Pancreas (tissue), 10 donors: ENCODE measurements at regions not wholly inside any gene's neighbourhood (a gene's known extent, or its start where the extent isn't known, plus 50 kb on each side); places are given as distances from the start of the nearest gene placed in this dataset.

ENCODE experiments used
- ATAC-seq, 4 donors: fragments of 200-7000 bp; cut with Tn5 transposase; one replicate each; pipeline versions ENCODE4 v1.8.0 to v1.9.1; 2020; ENCODE audit warnings: mild to moderate bottlenecking in 4 of 4, moderate library complexity in 4 of 4
- DNase-seq, 6 donors: peaks; one replicate each; pipeline ENCODE4 v3.0.0-alpha.2; 2020
- FAIRE-seq: peaks from 2 replicates; lab custom pipeline; 2012; peaks lifted over from hg19 to GRCh38; lab: Jason Lieb, UNC
- H3K27ac ChIP-seq, 4 donors: fragments of 200-600 bp; sonication (generic); 1 replicate in 3 of 4; 2 replicates in 1 of 4; pipeline versions ENCODE4 v1.5.0 to v1.8.0; 2020
- H3K27me3 ChIP-seq, 4 donors: fragments of 200-600 bp; one replicate each; pipeline ENCODE4 v1.8.0; 2021
- H3K36me3 ChIP-seq, 3 donors: fragments of 200-600 bp; sonication (generic) in 1 of 3; one replicate each; pipeline versions ENCODE4 v1.5.0 to v1.8.0; 2020 to 2021
- H3K4me1 ChIP-seq, 3 donors: fragments of 200-600 bp; one replicate each; pipeline ENCODE4 v1.8.0; 2021
- H3K4me3 ChIP-seq, 4 donors: fragments of 200-600 bp; sonication (generic) in 2 of 4; one replicate each; pipeline versions ENCODE4 v1.5.0 to v1.8.0; 2020 to 2021
- H3K9me3 ChIP-seq, 4 donors: fragments of 200-600 bp; one replicate each; pipeline ENCODE4 v1.8.0; 2021
- CTCF ChIP-seq, 4 donors: fragments of 200-600 bp; sonication (generic) in 3 of 4; IDR thresholded peaks; one replicate each; pipeline versions ENCODE4 v1.5.0 to v1.8.0; 2021; ENCODE audit warnings: antibody characterized with exemption in 4 of 4
- WGBS, 2 donors: extraction: QIAGEN DNeasy Blood & Tissue Kit; methylation state at CpG; one replicate each; pipeline ENCODE4 v1.1.7; 2013; 5-methylcytosine and 5-hydroxymethylcytosine counted together
- intact Hi-C, 3 donors: fragments of 100-400 bp; cut with DNase I; formaldehyde crosslinking; loops; one replicate each; pipeline versions ENCODE4 v1.11.1 to v1.14.2; 2022
- donor health status: healthy with polysubstance abuse.
- donor health status: DM: no; HTN: no; CAD: no; lungs with moderate emphysema.
- donor health status: DM: no; HTN: no; CAD: no.
- donor health status: control.
- donor health status: control.
- donor health status: Bipolar disorder and iron deficiency.
- donor health status: DM: yes; HTN: yes; CAD: no.
- donor health status: DM: no; HTN: no; CAD: no.
- donor health status: DM: no; HTN: no; CAD: no.
- donor health status: DM: yes; HTN: yes; CAD: no.

DNA sequence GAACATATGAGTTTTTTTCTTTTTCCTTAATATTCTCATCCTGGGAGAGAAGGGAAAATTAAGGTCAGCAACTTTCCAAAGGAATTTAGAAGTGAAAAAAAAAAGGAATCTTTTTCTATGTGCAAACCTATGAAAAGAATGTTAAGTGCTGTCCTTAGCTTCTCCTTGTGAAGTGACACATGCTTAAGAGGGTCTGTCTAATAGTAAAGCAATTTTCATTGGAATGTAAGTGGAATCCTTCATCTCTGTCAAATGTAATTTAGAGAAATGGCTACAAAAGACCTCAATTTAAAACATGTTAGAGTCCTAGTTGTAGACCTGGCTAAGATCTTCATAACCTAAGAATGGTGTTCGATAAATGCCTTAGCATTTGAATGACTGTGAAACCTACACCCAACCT is 117.4 kb upstream of the EPB41L3 start:
- intact Hi-C loops, result no loop called here
- no peak for DNase-seq
- no peak for TF ChIP-seq CTCF (IDR thresholded peaks at IDR 0.05)
- Histone ChIP-seq H3K27me3 (no peaks in the 10 kb centered on the region), H3K4me1 (no peaks in the 10 kb centered on the region), H3K36me3 (no peaks in the 10 kb centered on the region), H3K9me3 (no peaks in the 10 kb centered on the region), H3K27ac (no peak overlapping the region), H3K4me3 (no peak overlapping the region)
- FAIRE-seq, result no peak
- 68 to 88% methylated on average over 1 of the region's 1 CpG for WGBS, 2 donors
- no peak for ATAC-seq

GRCh38 chr18:5653802-5654201 is 110.0 kb upstream of the EPB41L3 start:
- no peak for ATAC-seq

DNA sequence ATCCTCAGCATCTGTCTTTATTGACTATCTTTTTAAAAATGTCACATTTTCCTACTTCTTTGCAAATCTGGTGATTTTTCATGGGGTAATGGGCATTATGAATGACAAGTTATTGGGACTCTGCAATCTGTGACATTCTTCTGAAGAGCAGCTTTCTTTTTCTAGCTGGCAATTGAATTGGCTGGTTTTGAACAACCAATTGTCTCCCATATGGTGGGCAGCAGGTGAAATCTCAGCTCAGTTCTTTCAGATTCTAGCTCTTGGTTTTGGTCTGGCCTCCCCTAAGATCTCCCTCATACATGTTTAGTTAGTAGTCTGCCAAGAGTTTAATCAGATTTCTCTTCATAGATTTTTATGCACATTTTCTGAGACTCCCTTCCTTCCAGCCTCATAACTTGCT is 107.9 kb upstream of the EPB41L3 start:
- Histone ChIP-seq H3K9me3 (no peaks in the 10 kb centered on the region), H3K4me1 (no peaks in the 10 kb centered on the region), H3K27me3 (no peaks in the 10 kb centered on the region), H3K36me3 (no peaks in the 10 kb centered on the region), H3K27ac (no peak overlapping the region), H3K4me3 (no peak overlapping the region)
- no peak for DNase-seq
- no peak for ATAC-seq
- TF ChIP-seq CTCF (IDR thresholded peaks at IDR 0.05), result no peak
- intact Hi-C loops, result no loop called here
- no peak for FAIRE-seq

More at GRCh38 chr18:5653802-5654201, 110.0 kb upstream of the EPB41L3 start:
- no peak overlapping the region for H3K27ac ChIP-seq
- no peaks in the 10 kb centered on the region for H3K27me3 ChIP-seq
- intact Hi-C loops, result no loop called here
- TF ChIP-seq CTCF (IDR thresholded peaks at IDR 0.05), result no peak
- H3K4me1 ChIP-seq, result no peaks in the 10 kb centered on the region
- 75 to 77% methylated on average over 3 of the region's 3 CpGs for WGBS, 2 donors
- DNase-seq (no peak), FAIRE-seq (no peak)
- H3K9me3 ChIP-seq, result no peaks in the 10 kb centered on the region
- no peaks in the 10 kb centered on the region for H3K36me3 ChIP-seq
- H3K4me3 ChIP-seq, result no peak overlapping the region

GRCh38 chr18:5649439-5649838 is 105.6 kb upstream of the EPB41L3 start:
- DNase-seq (no peak), FAIRE-seq (no peak), ATAC-seq (no peak)
- H3K4me1 ChIP-seq, result no peaks in the 10 kb centered on the region
- 61 to 72% methylated on average over 8 of the region's 8 CpGs for WGBS, 2 donors
- H3K9me3 ChIP-seq, result no peaks in the 10 kb centered on the region
- intact Hi-C loops, result no loop called here
- no peaks in the 10 kb centered on the region for H3K27me3 ChIP-seq
- no peak overlapping the region for H3K27ac ChIP-seq
- no peak overlapping the region for H3K4me3 ChIP-seq
- no peaks in the 10 kb centered on the region for H3K36me3 ChIP-seq
- no peak for TF ChIP-seq CTCF (IDR thresholded peaks at IDR 0.05)

DNA sequence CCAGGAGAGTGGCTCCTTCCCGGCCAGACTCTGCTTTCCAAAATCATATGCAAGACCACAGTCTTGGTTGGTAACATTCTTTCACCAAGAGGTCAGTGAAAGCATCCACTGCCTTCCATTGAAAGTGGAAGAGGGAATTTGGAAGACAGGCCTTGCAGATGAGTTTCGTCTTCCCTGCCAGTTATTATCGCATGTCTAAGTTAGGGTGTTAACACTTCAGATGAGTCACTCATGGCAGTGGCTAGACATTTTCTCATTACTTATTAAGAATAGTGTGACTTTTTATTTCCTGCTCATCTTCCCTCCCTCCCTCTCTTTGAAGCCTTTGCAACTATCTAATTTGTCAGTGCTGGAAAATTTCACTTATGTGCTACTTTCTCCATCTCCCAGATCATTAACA is 102.9 kb upstream of the EPB41L3 start:
- TF ChIP-seq CTCF (IDR thresholded peaks at IDR 0.05), result no peak
- no peak for FAIRE-seq

More for the DNA sequence above, 102.9 kb upstream of the EPB41L3 start:
- no peak overlapping the region for H3K27ac ChIP-seq
- intact Hi-C loops, result no loop called here
- H3K4me1 ChIP-seq, result no peaks in the 10 kb centered on the region
- peaks cover 0 to 7% (median 2%) of the 10 kb centered on the region in 4 donors for H3K27me3 ChIP-seq
- ATAC-seq, result no peak
- H3K9me3 ChIP-seq, result no peaks in the 10 kb centered on the region
- H3K4me3 ChIP-seq, result no peak overlapping the region
- H3K36me3 ChIP-seq, result no peaks in the 10 kb centered on the region
- WGBS, 2 donors, result 62 to 65% methylated on average over 3 of the region's 3 CpGs
- no peak for DNase-seq
